ENCODE measurements at regions not wholly inside any gene's neighbourhood (a gene's known extent, or its start where the extent isn't known, plus 50 kb on each side); places are given as distances from the start of the nearest gene placed in this dataset.
"Not testable (repeated sequence)": the region's sequence is repeated elsewhere in the genome, so short reads cannot be mapped to it uniquely, and the experiment has no call there.

DNA sequence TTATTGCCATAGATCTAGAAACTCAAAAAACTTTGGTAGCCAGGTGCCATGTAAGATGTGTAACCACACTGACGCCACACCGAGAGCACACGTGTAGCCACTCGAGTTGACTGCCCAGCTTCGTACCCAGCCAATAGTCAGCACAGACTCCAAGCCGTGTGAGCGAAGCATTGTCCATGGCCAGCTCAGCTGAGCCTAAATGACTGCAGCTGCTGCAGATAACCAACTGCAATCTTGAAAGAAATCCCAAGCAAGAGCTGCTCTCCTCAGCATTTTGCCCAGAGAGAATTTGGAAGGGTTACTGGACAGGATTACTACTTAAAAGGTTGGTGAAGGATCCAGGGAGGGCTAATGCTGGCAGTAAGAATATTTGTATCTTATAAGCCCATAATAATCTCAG is 193.0 kb upstream of the THRB start:
- DNase-seq (ENCODE audit: low spot score), result no peak

DNA sequence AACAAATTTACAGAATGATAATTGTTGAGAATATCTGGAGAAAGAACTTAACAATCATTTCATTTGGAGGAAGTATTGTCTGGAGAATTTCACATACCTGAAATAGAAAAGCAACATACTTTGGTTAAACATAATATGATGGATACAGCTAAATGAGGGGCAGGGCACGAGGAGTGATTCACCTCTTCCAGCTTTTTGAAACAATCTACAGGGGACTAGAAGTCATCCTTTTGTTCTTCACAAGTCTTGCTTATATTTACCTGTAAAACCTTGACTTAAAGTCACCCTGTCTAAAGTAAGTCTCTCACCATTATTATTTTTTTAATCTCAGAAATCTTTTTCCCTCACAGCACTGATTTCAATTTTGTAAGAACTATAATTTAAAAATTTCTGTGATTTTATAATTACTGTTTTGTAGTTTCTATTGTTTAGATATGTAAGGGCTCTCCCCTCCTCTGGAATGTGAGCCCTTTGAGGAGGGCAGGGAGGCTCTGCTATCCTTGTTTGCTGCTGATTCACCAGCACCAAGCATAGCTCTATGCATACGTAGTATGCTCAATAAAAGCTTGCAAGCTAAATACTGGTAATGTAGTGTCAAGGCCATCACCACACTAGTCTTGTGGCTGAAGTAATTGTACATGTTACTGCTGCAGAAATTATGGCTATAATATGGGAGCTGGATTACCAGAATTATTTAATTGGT is 193.9 kb upstream of the THRB start:
- no peak for DNase-seq (ENCODE audit: low spot score)

DNA sequence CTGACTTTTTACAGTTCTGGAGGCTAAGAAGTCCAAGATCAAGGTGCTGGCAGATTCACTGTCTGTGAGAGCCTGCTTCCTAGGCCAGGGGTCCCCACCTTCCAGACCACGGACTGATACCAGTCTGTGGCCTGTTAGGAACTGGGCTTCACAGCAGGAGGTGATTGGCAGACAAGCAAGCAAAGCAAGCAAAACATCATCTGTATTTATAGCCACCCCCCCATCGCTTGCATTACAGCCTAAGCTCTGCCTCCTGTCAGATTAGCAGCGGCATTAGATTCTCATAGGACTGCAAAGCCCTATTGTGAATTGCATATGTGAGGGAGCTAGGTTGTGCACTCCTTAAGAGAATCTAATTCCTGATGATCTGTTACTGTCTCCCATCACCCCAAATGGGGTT is 194.7 kb upstream of the THRB start:
- DNase-seq (ENCODE audit: low spot score), result no peak

DNA sequence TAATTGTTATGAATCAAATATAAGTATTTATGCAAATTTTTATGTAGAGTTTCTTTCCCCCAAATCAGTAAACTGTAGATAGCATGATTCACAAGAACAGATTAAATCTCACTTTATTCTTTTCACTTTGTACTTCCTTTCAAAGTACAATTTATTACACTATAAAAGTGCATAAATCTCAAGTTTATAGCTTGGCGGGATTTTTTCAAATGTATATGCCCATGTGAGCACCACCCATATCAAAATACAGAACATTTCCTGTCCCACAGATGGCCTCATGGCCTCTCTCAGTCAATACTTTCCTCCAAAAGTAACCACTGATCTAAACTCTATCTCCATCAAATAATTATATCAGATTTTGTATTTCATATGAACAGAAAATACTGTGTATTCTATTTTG is 196.1 kb upstream of the THRB start:
- DNase-seq (ENCODE audit: low spot score), result no peak

DNA sequence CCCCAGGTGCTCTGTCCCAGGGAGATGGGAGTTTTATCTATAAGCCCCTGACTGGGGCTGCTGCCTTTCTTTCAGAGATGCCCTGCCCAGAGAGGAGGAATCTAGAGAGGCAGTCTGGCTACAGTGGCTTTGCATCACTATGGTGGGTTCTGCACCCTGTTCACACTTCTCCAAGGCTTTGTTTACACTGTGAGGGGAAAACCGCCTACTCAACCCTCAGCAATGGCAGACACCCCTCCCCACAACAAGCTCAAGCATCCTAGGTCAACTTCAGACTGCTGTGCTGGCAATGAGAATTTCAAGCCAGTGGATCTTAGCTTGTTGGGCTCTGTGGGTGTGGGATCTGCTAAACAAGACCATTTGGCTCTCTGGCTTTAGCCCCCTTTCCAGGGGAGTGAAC is 204.4 kb upstream of the THRB start:
- DNase-seq (ENCODE audit: low spot score), result not testable (repeated sequence)

DNA sequence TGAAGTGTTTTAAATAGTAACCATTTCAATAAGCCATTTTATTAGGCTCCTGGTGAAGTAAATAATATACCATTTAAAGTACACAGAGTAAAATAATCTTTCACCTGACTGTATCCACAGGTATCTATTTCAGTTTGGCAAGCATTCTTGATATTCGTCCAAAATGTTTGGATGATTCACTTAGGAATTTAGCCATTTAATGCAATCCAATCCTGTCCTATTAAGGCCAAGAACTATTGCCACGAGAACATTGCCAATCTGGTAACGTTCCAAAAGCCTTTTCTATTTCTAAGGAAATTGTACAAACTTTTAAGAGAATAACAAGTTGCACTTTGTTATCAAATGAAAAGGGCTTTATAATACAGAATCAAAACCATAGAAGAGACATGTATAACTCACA is 209.8 kb upstream of the THRB start:
- no peak for DNase-seq (ENCODE audit: low spot score)

DNA sequence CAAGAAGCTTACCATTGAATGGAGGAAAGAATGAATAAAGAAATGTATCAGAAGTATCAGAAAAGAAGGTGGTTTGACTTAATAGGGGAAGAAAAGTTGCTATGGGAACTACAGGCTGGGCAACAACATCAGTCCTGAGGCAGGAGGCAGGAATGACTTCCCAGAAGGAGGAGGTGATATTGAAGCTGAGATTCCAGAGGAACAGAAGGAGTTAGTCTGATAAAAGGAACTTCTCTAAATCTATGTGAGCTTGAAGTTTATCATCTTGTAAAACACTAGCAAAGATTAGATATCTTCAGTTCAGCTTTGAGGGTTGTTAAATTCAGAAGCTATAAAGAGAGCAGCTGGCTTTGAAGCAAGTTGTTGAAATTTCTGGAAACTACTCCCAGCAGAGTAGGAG is 213.3 kb upstream of the THRB start:
- no peak for DNase-seq (ENCODE audit: low spot score)

DNA sequence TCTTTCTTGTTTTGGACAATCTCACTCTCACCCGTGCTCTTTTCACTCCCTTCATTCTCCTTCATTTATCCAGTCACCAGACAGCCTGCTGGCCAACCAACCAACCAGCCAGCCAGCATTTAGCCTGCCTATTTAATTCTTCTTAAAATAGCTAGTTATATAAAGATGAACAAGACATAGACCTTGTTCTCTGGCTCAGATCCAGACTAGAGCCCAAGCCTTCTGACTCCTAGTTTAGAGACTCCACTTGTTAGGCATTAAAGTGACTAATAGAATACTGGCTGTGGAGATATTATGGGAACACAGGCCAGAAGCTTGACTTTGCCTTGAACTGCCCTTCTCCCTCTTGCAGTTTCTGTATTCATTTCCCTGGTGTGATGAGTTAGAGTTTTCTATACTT is 215.3 kb upstream of the THRB start:
- DNase-seq (ENCODE audit: low spot score), result no peak

DNA sequence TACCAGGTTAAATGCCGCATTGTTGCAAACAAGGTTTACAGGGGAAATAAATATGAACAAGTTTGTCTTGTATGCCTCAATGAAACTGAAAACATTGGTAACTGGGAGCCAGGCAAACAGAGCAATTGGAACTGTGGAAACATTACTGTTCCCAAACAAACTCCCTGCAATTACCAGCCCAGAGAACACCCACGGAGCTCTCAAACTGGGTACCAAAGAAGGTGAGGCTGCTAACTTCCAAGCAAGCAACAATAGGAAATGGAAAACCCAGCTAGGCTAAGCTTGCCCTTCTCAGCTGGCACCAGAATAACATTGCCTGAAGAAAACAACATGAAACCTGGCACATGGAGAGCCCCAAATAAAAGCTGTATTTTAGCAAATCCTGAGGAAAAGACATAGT is 218.9 kb upstream of the THRB start:
- no peak for DNase-seq (ENCODE audit: low spot score)

DNA sequence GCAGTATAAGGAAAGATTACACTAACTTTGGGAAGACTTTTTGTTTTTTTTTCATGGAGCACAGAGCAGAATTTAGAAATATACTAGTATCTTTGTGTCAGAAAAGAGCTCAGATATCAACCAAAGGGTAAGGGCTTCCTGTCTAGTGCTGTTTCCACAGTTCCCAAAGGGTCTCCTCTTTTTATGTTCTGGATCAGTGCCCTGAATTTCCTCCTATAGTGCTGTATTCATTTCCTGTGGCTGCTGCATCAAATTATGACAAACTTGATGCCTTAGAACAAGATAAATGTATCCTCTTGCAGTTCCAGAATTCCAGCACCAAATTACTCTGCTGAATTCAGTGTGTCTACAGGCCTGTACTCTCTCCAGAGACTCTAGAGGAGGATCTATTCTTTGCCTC is 219.8 kb upstream of the THRB start:
- no peak for DNase-seq (ENCODE audit: low spot score)

DNA sequence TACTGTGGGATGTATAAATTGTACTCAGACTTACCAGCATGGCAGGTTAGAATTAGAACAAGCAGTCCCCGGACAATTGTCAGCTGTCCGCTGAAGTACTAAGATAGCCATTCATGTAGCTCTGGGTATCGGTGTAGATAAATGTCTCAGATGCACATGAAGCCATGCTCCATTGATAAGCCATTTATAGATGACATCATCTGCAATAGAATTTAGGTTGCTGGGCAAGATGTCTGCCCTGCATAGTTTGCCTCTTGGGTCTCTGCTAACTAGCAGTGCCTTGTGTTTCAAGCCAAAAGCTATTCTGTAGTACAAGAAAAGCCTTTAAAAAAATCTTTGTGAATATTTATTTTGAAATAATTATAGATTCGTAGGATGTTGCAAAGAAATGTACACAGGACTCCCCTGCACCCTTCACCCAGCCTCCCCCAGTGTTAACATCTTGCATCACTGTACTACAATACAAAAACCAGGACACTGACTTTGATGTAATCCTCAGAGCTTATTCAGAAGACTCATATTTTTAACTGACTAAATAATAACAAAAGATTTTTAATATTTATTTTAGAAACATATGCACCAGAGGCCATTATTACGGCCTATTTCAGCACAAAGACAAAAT is 220.6 kb upstream of the THRB start:
- no peak for DNase-seq (ENCODE audit: low spot score)

DNA sequence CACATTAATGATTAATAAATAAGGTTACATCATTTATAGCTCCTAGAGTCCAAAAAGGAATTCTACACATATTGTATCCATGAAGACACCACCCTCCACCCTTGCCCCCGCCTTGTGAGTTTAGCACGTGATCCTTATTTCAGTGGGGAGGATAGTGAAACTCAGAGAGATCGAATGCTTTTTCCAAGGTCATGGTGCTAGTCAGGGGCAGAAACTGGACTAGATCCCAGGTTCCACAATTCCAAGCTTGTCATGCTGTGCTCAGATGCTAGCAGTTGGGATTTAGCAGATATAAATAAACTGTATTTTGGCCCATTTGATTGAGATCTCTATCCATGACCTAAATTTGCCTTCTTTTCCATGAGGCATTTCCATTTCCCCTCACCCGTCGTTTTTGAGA is 227.4 kb upstream of the THRB start:
- DNase-seq (ENCODE audit: low spot score), result no peak

DNA sequence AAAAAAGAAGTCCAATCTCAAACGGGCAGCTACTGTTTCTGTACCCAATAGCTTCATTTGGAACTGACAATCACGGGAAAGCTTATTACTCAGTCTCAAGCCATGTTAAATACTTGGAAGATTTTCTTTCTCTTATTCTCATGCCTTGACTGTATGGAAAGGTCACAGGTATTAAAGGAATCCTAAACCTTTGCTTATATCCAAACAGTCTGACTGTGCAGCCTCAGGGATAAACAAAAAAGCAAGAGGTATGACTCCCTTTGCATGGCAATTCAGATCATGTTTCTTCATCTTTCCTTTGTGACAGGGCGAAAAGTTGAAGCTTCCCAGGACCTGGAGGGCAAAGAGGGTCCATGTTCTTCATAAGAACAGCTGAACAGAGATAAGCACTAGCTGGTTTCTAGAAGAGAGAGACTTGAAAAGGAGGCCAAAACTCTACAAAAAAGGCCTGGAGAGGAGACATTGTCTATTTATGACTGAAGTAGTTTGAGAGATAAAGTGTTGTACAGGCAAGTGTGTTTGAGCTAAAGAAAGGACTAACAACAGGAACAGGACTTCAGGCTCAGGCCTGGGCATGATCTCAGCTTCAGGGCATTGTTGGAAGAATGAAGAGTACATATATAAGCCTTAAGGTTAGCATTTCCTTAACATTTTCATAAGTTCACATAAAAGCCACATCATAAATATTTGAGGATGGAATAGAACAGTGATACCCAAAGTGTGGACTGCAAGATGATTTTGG is 231.0 kb upstream of the THRB start:
- no peak for DNase-seq (ENCODE audit: low spot score)

DNA sequence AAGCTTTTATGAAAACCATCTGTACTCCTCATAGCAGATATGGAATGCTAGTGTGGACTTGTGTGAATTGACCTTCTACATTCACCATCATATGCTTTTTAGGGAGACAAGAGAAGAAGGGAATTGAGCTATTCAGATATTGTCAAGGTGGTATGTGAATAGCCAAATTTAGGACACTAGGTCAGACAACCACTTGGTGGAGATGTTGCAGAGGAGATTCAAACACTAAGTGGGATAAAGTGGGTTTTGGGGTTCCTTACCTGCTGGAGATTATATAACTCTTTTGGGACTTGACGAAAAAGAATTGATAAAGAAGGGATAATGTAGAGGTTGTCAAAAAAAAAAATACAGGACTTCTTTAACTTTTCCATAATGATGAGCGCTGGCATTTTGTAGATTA is 231.8 kb upstream of the THRB start:
- no peak for DNase-seq (ENCODE audit: low spot score)

DNA sequence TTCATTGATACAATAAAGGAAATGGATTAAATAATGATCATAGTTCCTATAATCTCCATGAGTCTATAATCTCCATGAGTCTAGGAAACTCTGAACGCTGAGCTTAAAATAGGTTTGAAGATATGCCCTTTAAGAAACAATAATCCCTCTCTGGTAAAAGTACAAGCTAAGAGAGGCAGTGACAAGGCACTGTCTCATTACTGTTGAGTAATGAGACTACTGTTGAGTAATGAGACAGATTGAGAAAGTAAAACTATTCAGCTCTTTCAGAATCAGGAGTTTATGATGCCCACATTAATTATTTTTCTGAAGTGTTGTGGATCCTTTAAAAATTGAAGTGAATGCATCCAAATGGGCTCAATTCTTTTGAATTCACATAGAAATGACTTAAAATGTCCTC is 235.5 kb upstream of the THRB start:
- DNase-seq (ENCODE audit: low spot score), result no peak

DNA sequence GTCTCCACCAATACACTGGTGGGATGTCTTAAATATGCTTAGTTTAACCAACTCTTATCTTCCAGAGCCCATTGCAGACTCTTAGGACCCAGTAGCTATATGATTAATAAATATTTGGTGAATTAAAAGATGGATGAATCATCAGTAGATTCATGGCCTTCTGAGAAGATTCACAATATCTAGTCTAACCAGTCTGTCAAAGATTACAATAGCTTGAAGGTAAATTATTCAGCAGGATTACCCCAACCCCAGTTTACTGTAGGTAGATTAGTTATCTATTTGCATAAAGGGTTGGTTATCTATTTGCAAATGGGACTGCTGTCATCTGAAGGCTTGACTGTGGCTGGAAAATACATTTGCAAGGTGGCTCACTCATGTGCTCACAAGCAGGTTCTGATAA is 239.4 kb upstream of the THRB start:
- no peak for DNase-seq (ENCODE audit: low spot score)

DNA sequence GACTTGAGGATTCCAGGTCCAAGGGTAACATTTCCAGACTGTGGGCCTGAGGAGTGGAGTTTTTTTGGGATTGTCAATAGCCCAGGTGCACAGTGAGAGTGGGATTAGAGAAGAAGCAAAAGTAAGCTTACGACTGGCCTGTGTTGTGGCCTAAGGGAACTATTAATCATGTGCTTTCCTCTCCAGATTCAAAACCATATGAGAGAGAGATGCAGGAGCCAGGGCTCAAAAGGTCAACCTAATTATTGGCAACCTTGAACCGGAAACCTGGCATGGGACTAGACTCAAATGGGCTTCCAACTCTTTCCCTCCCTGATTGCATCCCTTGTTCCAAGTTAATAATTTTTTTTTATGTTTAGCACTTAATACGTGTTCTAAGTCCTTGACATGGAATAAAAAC is 242.1 kb upstream of the THRB start:
- DNase-seq (ENCODE audit: low spot score), result no peak

DNA sequence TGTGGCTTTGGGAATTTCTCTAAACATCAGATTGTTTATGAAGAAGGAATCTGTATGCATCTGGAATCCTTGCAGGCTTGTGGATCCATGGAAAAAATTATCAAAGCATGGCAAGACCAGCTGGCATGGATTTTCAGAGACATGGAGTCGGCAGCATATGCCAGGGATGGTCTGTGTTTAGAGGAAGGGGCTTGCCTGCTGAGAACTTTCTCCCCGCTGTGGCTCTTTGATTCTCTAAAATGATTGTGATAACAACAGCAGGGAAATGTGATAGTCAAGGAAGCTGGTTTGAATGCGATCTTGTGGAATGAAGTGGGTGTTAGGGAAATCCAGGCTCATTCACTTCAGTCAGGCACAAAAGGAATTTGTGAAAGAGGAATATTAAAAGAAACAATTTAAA is 245.7 kb upstream of the THRB start:
- DNase-seq (ENCODE audit: low spot score), result no peak

DNA sequence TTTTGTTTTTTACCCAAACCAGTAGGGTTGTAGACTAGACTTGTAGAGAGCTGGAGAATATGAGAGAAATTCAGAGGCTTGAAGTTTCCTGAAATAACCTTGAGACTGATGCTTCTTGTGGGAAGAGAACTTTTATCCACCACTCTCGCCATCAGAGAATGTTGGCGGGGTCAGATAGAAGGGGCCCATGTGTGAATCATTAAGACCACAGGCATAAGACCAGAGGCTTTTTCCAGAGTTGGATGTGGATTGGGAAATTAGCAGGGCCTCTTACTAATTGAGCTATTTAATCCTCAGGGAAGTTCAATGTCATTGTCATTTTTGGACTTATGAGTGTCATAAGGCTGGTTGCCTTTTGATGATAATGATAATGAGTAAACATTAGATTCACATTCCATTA is 246.9 kb upstream of the THRB start:
- no peak for DNase-seq (ENCODE audit: low spot score)

DNA sequence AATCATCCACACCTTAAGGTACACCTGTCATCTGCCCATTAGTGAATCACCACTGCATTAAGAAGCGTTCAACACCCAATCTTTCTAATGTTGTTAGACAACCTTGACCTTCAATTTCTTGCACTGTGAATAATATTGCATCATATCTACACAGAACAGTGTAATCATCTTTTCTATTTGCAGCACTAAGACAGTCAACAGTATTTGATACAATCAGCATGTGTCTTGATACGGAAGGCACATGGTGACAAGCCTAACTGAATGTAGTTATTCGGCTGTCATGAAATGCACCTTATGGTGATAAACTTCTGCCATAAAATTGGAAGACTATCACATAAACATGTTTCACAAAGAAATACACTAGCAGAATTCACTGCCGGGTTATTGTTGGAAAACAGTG is 253.9 kb upstream of the THRB start:
- DNase-seq (ENCODE audit: low spot score), result no peak

DNA sequence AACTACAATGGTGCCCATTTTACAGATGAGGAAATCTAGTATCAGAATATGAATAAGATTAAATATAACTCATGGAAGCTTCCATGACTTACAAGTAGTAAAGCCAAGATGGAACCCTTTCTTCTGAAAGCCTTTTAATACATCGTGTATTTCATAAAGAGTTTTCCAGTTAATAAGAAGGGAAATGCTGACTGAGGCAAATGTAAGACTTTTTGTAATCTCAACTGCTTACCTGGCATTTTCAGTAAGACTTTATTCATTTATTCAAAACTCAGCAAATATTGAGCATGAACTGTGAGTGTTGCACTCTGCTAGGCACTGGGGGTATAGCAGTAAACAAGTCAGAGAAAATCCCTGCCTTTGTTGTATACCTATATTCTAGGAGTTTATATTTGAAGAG is 256.4 kb upstream of the THRB start:
- DNase-seq (ENCODE audit: low spot score), result no peak

DNA sequence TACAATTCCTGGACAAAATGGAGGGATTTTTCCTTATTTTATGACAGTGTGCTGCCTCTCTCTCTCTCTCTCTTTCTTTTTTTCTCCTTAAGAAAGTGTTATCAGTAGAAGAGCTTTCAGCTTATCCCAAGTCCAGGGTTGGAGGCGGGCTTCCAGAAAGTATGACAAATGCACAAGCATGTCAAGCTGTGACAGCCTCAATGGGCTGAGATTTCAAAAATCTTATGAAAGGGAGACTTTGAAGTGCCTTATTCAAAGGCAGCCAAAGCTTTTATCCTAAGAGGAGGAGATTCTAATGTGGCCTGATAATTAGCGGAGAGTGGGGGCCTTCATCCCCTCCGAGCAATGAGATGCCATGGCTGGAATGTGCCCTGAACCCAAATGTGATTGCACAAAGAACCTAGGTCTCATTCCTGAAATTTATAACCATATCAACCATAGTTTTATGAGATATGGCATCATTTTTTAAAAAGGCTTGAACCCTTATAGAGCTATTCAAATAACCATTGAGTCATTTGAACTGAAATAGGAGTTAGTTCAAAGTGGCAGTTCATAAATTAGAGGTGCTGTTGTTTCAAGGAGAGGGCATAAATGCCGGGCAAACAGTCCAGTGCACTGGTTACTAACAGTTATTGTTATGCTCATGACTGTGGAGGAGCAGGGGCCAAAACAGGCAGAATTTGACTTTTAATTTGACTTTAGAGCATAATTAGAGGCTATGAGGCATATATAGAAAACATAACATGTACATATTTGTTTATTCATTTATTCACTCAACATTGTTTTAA is 261.6 kb upstream of the THRB start:
- DNase-seq (ENCODE audit: low spot score), result no peak

DNA sequence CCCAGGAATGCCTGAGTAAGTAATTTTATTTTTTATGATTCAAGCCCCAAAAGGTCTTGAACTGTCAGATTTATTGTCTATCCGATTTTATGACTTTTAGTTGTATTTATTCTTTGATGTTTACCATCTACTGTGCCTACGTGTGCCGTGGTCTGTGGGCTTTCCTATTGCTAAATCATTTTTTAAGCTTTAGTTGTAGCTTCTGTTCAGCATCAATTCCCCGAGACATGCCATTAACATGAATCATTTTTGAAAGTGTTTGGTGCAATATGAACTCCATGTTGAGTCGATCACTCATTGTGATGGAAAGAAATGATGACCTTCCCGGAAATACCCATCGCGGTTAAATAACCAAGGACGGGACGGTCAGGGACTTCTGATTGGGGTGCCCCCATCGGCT is 268.7 kb upstream of the THRB start:
- no peak for DNase-seq (ENCODE audit: low spot score)

Measured in RKO (cell line).